ENCODE measurements at regions not wholly inside any gene's neighbourhood (a gene's known extent, or its start where the extent isn't known, plus 50 kb on each side); places are given as distances from the start of the nearest gene placed in this dataset.

DNA sequence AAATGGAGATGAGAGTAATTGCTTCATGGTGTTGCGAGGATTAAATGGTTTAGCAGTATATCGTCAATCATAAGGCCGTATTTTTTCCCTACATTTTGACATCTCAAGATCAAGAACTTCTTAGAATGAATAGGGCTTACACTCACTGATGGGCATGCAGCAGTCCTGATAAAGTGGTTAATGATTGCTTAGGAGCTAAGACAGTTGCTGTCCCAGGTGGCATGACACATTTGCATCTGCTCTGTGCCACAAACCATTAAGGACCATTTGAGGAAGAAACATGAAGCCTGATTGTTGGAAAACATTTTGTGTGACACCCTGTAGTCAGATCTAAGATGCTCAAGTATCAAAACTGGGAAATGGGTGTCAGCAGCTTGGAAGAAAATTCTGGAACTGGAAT is 81.0 kb upstream of the SGIP1 start:
- H3K36me3 ChIP-seq (ENCODE audit: control insufficient read depth in 2 of 4, insufficient read depth in 4 of 4, low read length in 3 of 4) = no peaks in the 10 kb centered on the region
- WGBS, 2 experiments (ENCODE audit: extremely low coverage in 1 of 2, insufficient coverage in 1 of 2, insufficient read length in 1 of 2, insufficient replicate concordance in 2 of 2, low coverage in 1 of 2, low lambda C conversion rate in 2 of 2, missing lambda C conversion rate in 1 of 2) = 89% methylated on average over 3 of the region's 3 CpGs; no CpG with 5 or more reads in 1 of the 2 experiments
- H3K4me1 ChIP-seq (replicated peaks in 1 of 4; ENCODE audit: control insufficient read depth in 3 of 4, insufficient read depth in 4 of 4, low read length in 3 of 4) = no peaks in the 10 kb centered on the region
- H2AFZ ChIP-seq (ENCODE audit: low read length) = no peak overlapping the region
- CTCF ChIA-PET (ENCODE audit: partially characterized antibody) = interaction anchor here (1.0 to 4.7 kb wide), 5 partner anchors 8 to 422 kb away, joined by 3 to 37 read pairs (median 6); no protein-coding TSS in a partner anchor
- no peak overlapping the region for H3K4me3 ChIP-seq (ENCODE audit: extremely low read depth in 1 of 4, insufficient read depth in 2 of 4, low read depth in 3 of 4, low read length in 4 of 4)
- H3K4ac ChIP-seq (replicated peaks; ENCODE audit: insufficient read length, low read depth, low read length) = no peak overlapping the region
- H3K14ac ChIP-seq (ENCODE audit: insufficient read length) = no peak overlapping the region
- no peaks in the 10 kb centered on the region for H3K27me3 ChIP-seq (replicated peaks in 1 of 4; ENCODE audit: control insufficient read depth in 3 of 4, extremely low read depth in 1 of 4, insufficient read depth in 3 of 4, low read length in 3 of 4)
- H3K9ac ChIP-seq (replicated peaks in 1 of 4; ENCODE audit: extremely low read depth in 1 of 4, low read depth in 3 of 4, low read length in 3 of 4) = no peak overlapping the region
- no peak overlapping the region for H3K23ac ChIP-seq (ENCODE audit: insufficient read length)
- no peak overlapping the region for H2BK5ac ChIP-seq (ENCODE audit: low read depth, low read length)
- H2BK20ac ChIP-seq (ENCODE audit: low read length) = no peak overlapping the region
- no peaks in the 10 kb centered on the region for H4K20me1 ChIP-seq (replicated peaks in 1 of 2; ENCODE audit: control insufficient read depth in 1 of 2, insufficient read depth in 2 of 2, low read length in 2 of 2)
- no peaks in the 10 kb centered on the region for H3K79me1 ChIP-seq (ENCODE audit: low read depth, low read length)
- no peak overlapping the region for H2AK5ac ChIP-seq (ENCODE audit: low read depth, low read length)
- POLR2A ChIA-PET (ENCODE audit: partially characterized antibody) = no interaction called here
- H4K91ac ChIP-seq (replicated peaks; ENCODE audit: insufficient read length, low read length) = no peak overlapping the region
- H3K18ac ChIP-seq (ENCODE audit: extremely low read depth, low read length) = no peak overlapping the region
- no peak overlapping the region for H2BK15ac ChIP-seq (ENCODE audit: low read length)
- H2BK120ac ChIP-seq (replicated peaks; ENCODE audit: low read depth, low read length) = no peak overlapping the region
- H3K56ac ChIP-seq (replicated peaks; ENCODE audit: insufficient read length, low read depth, low read length) = no peak overlapping the region
- H3K79me2 ChIP-seq (ENCODE audit: control insufficient read depth in 1 of 2, insufficient read depth in 2 of 2, low read length in 2 of 2) = no peaks in the 10 kb centered on the region
- no peak overlapping the region for H2BK12ac ChIP-seq (ENCODE audit: low read depth, low read length)
- no peak for DNase-seq (ENCODE audit: low read depth in 1 of 2, low spot score in 2 of 2)
- H3K4me2 ChIP-seq (ENCODE audit: insufficient read depth in 1 of 2, low read depth in 2 of 2, low read length in 2 of 2) = no peak overlapping the region
- no peak overlapping the region for H3K27ac ChIP-seq (ENCODE audit: low read depth, low read length)
- H3K9me3 ChIP-seq (ENCODE audit: insufficient read depth in 2 of 2, low read depth in 1 of 2, low read length in 1 of 2) = no peaks in the 10 kb centered on the region
- H3K23me2 ChIP-seq (ENCODE audit: low read depth, low read length) = no peaks in the 10 kb centered on the region
- FAIRE-seq = no peak
- TF ChIP-seq CBX5 (IDR thresholded peaks at IDR 0.05; ENCODE audit: low read depth, low read length) (no peak), POLR2A (IDR thresholded peaks at IDR 0.05; ENCODE audit: control extremely low read depth in 1 of 2, low read depth in 2 of 2, low read length in 2 of 2) (no peak), SP1 (IDR thresholded peaks at IDR 0.05; ENCODE audit: low read depth, low read length) (no peak), RFX5 (IDR thresholded peaks at IDR 0.05; ENCODE audit: borderline replicate concordance, low read depth, low read length) (no peak), PHF8 (conservative IDR thresholded peaks at IDR 0.05; ENCODE audit: low read depth, low read length) (no peak), NRF1 (IDR thresholded peaks at IDR 0.05; ENCODE audit: low read depth, low read length) (no peak), SP2 (IDR thresholded peaks at IDR 0.05; ENCODE audit: low read length) (no peak), TAF7 (optimal IDR thresholded peaks at IDR 0.05; ENCODE audit: borderline replicate concordance, low read depth, low read length) (no peak)
- no peak overlapping the region for H4K8ac ChIP-seq (ENCODE audit: extremely low read depth, insufficient read depth, low read length)
- no peak overlapping the region for H4K5ac ChIP-seq (ENCODE audit: insufficient read length, low read depth, low read length)

Measured in H1 (cell line).